Stimulated activated CD4-positive, alpha-beta T cell treated with anti-CD3 and anti-CD28 coated beads, Interleukin-1b, Interleukin-23, amount 100 ng/mL, for 4 hours (primary cell): ENCODE measurements at regions not wholly inside any gene's neighbourhood (a gene's known extent, or its start where the extent isn't known, plus 50 kb on each side); places are given as distances from the start of the nearest gene placed in this dataset.

Experiments used
- DNase-seq, 2 donors: peaks; one replicate each; pipeline ENCODE4 v3.0.0-alpha.2; 2020; ENCODE audit warnings: low read depth in 2 of 2

DNA sequence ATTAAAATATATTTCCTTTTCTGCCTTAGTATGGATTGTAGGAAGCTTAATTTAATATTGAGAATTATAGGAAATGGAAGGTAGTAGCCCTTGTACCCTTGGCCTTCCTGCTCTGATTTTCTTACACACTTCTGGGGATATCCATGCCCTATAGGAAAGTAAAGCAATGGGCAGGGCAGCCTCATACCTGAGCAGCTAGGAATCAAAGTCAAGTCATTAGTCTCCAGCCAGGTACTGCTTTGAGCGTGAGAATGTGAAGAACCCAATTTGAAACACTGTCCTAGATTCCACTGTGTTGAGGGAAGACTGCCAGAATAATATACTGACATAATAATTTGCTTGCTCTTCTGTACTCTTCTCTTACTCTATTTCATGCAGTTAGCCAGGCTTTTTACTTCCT, 51.0 kb upstream of the L3MBTL3 start:
- DNase-seq, result no peak

DNA sequence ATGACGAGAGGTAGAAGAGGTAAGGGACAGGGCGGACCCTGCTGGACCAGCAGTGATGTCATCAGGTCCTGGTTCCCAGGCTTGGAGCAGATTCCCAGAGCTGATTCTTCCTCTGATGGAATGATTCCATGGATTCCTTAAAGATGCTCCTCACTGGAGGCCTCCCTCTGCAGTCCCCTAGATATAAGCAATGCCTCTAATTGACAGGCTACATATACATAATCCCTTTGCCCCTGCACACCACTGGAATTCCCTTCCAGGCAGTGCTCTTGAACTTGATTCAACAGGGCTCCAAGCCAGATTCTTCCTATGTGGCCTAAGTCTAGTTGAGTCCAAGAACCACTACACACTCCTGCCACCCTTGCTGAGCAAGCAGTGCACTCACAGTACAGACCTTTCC, 52.3 kb upstream of the L3MBTL3 start:
- no peak for DNase-seq

DNA sequence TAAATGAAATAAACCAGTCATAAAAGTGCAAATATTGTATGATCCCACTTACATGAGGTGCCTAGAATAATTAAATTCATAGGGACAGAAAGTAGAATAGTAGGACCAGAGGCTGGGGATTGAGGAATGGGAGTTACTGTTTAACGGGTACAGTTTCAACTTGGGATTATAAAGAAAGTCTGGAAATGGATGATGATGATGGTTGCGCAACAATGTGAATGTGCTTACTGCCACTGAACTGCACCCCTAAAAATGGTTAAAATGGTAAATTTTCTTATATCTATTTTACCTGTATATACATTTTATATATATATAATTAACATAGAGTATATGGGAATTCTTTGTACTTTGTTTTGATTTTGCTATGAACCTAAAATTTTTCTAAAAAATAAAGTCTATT, 53.3 kb upstream of the L3MBTL3 start:
- no peak for DNase-seq

DNA sequence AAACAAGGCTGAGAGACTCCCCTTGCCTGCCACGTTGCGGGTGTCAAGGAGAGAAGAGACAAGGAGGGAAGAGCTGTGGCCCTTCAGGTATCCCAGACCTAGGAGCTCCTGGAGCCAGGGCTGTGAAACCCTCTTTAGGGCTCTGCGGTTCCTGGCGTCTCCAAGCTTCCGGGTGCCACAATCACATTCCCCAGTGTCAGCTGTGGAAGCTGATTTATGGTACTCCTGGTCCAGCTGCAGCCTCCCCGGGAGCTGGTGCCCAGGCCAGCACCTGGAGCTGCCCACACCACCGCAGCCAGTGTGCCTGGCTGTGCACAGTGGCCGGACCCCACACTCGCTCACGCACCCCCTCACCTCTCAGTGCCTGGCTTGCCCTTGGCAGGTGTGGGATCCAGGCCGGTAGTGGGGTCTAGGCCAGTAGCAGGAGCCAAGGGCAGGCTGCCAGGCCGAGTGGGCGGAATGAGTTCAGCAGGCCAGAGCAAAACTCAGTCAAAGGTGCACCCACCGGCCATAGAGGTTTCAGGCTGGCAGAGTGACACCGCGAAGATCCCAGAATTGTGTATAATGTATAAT, 58.9 kb upstream of the L3MBTL3 start:
- no peak for DNase-seq

- no peak for DNase-seq
Observed at GRCh38 chr6:129957941-129958898, 60.2 kb upstream of the L3MBTL3 start.

GRCh38 chr6:129955584-129955983, 62.8 kb upstream of the L3MBTL3 start:
- DNase-seq, result no peak

GRCh38 chr6:129954749-129955431, 63.5 kb upstream of the L3MBTL3 start:
- no peak for DNase-seq

DNA sequence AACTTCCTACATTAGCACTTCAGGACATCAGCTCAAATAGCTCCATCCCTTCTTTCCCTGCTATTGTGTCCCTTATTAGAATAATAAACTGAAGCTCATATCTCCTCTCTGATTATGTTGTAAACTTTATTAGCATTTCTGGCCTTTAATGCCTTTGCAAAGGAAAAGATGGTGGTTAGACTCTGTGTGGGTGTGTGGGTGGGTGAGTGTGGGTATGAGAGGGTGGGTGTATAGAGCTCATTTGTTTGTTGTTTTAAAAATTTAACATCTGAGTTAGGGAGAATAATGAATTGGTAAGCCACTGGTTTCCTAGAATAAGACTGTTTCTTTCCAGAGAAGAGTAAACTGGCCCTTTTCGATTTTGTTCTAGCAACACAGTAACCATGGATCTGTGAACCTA, 70.6 kb upstream of the L3MBTL3 start:
- DNase-seq, result no peak

- no peak for DNase-seq
Observed at GRCh38 chr6:129946439-129947140, 71.8 kb upstream of the L3MBTL3 start.

- DNase-seq, result no peak
Observed at GRCh38 chr6:129943637-129944271, 74.6 kb upstream of the L3MBTL3 start.

- DNase-seq, result no peak
Observed at GRCh38 chr6:129940454-129941195, 77.8 kb upstream of the L3MBTL3 start.

- DNase-seq, result no peak
Observed at GRCh38 chr6:129938249-129939020, 77.3 kb upstream of the TMEM244 start.

- peak; percentile 12 to 19 for DNase-seq
Observed at GRCh38 chr6:129936329-129937165, 75.4 kb upstream of the TMEM244 start.

- DNase-seq, result no peak
Observed at GRCh38 chr6:129932321-129932720, 71.2 kb upstream of the TMEM244 start.

DNA sequence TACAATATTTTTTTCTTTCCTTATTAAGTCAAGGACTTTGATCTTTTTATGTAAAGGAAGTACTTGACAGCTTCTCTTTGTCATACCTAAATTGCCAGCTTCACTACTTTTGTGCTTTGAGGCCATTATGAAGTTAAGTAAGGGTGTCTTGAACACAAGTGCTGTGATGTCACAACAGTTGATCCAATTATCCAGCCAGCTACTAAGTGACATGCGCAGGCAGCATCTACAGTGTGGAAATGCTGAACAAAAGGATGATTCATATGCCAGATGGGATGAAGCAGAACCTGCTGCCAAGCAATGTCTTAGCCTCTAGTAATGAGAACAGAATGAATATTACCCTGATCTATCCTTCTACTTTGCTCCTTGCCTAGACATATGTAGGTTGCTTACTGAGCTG, 68.3 kb upstream of the TMEM244 start:
- no peak for DNase-seq

GRCh38 chr6:129923530-129924250, 62.6 kb upstream of the TMEM244 start:
- DNase-seq, result no peak

DNA sequence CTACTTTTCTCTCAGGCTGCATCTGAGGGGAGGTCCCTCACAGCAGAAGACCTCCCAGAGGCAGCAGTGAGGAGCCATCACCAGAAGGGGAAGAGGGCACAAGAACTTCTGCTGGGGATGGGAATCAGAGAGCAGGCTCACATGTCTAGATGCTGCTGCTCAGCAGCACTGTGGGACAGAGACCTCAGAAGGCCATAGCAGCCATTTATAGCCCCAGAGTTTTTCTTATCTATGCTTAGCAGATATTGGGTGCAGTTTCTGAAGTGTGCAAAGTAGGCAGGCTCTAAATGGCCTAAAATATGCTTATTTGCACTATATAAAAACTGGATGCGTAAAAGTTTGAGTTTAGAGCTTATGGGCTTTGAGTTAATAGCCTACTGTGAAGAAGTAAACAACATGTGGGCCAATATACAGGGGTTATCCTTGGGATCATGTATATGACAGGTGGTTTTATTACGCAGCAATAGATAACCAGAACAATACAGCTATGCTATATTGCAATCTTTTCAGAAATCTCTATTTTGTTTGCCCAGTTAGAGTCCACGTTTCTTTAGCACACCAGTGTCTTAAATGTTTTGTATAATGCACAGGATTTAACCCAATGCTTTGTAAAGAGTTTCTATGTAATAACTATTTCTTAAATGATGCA, 60.2 kb upstream of the TMEM244 start:
- DNase-seq, result no peak
